ENCODE measurements at regions not wholly inside any gene's neighbourhood (a gene's known extent, or its start where the extent isn't known, plus 50 kb on each side); places are given as distances from the start of the nearest gene placed in this dataset.

GRCh38 chr1:188386161-188386560 lies 1557.4 kb downstream of the PLA2G4A start:
- no peak for TF ChIP-seq POLR2A (IDR thresholded peaks at IDR 0.05; ENCODE audit: low read depth, low read length)
- TF ChIP-seq POLR2AphosphoS5 (IDR thresholded peaks at IDR 0.05; ENCODE audit: low read depth, low read length), result no peak

Data from GM12892 (cell line).